DMS153 treated with DMSO at 0.1 percent for 48 hours (cell line): ENCODE measurements at regions not wholly inside any gene's neighbourhood (a gene's known extent, or its start where the extent isn't known, plus 50 kb on each side); places are given as distances from the start of the nearest gene placed in this dataset.
"Not testable (repeated sequence)": the region's sequence is repeated elsewhere in the genome, so short reads cannot be mapped to it uniquely, and the experiment has no call there.

Experiments
- DNase-seq: peaks from one replicate; lab custom pipeline; 2025; ENCODE audit not compliant: unreplicated experiment; lab: John Stamatoyannopoulos, UW

DNA sequence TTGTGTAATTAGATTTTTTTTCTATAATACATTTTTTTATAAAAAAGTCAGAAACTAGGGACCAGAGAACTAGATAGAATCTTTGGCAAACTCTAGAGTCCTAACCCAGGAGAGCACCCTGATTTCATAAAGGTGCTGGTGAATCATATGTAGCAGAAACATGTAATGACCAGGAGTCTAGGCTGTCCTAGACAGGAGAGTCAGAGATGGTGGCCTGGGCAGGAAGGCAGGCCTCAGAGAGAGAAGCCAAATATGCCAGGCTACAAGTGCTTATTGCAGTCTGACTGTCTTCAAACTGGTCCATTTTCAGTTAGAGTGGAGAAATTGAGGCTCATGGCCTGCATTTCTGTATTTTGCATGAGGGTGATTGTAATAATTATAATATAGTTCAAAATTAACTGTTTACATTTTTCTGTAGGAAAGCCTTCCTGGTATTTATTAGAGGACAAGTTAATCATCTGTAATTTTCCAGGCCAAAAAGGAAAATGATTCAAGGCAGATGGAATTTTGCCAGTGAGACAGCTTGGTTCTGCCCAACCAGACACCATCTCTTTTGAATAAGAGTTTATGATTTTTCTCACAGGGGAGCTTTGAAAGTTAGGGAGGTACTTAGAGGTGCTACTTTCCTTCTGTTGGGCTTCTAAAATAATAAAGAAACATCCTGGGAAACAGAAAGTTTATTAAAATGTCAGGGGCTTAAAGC lies 129.8 kb downstream of the S1PR1 start:
- no peak for DNase-seq

DNA sequence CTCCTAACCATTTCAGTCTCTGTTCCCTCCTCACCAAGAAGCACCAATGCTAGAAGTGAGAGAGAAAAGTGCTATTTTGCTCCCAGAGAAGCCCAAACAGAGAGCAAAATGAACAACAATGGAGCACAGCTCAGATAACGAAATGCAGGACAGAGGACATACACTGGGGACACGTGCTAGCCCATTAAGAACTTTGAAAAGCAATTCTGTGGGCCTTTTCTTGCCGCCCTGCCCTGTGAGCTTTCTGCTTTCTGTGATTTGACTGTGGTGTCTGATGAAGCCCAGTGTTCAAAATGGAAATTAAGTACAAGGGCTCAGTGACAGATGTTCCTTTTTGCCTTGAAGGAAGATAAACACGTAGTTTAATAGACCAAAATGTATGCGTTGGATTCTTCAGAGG lies 130.8 kb downstream of the S1PR1 start:
- no peak for DNase-seq

DNA sequence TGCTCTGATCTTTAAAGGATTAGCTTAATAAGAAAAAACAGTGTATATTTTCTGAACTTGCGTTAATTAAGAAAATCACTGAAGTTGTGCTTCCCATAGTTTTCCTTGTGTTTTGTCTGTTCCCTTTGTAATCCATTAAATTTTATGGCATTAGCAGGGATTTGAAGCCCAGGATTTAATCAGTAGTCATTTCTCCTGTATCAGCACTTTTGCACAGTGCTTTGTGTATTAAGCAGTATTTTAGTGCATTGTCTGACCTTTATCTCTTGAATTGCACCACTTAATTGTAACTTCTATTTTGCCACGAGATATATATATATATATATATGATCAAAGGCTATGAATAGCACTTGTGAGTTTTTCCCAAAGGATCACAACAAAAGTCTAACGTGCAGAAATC lies 133.7 kb downstream of the S1PR1 start:
- no peak for DNase-seq

DNA sequence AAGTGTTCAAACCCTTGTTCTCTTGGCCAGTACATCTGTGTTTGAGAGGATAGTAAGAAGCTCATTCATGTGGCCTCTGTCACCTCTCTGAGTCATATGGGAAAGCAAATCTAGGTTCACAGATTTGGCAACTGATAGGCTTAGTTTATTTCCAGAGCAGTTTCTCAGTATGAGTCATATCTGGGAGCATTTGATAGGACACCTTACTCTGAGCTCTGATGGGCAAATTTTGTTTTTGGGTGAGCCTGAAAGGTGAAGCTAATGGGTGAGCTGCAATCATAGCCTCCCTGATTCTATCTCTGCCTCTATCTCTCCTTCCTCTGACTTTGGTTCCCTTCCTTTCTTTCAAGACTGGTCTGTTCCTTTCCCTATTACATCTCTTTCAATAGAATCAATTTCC lies 134.4 kb downstream of the S1PR1 start:
- no peak for DNase-seq

DNA sequence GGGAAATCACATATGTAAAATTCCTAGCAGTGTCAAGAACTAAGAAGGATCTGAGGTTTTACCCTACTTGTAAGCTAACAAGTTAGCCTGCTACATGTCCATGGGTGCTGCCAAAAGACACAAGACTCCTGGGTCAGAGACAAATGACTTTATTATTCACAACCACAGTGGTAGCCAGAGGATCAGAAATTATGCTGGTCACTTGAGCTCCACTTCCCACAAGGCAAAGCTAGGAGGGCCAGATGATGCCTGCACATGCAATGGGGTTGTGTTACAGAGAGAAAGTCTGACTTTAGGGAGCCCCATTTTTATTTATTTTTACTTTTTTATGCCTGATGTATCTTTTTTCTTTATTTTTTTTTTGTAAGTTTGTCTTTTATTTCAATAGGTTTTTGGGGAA lies 136.8 kb downstream of the S1PR1 start:
- DNase-seq, result no peak

DNA sequence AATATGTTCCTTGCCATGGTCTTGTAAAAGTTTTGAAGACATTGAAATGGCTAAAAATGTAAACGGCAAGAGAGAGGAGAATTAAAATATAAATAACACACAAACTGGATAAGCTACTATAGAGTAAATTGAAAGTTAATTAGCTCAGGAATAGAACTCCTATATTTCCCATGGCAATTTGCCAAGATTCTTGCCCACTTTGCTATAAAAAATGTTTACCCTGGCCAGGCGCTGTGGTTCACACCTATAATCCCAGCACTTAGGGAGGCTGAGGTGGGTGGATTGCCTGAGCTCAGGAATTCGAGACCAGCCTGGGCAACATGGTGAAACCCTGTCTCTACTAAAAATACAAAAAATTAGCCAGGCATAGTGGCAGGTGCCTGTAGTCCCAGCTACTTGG lies 138.6 kb downstream of the S1PR1 start:
- not testable (repeated sequence) for DNase-seq

DNA sequence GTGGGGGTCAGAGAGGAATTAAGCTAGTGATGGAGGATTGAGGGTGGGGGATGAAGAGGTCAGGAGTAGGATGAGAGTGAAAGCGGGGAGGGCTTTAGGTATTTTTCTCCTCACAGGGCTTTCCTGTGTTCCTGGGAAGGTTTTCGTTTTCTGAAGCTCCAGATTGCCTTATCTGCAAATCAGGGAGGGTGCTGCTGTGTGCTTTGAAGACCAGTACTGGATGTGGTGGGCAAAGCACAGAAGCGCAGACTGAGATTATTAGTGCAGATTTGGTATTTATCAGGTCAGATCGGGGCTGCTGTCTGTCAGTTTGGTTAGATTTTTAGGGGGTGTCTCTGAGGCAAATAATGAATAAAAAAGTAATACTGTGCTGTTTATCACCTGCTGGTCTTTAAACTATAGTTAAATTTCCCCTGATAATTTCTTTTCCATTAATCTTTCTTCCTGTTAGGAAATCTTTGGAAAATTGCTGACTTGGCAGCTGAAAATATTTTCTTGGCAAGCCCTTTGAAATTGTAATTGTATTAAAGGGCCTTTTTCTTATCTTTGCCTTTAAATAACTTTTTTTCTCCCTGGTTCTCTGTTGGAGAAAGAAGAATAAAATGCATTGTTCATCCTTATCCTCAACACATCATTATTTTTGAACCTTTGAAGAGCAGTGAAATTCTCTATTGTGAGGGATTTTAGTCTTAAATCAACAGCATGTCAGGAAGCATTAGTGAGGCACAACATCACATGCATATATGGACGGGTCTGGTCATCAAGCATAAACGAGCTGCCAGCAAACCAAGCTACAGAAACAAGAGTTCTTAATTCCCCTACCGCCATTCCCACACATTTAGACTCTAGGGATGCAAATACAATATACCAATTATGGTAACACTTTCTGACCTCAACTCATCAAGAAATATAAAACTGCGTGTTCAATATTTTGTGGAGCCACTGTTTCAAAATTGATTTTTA lies 139.6 kb downstream of the S1PR1 start:
- DNase-seq, result no peak

DNA sequence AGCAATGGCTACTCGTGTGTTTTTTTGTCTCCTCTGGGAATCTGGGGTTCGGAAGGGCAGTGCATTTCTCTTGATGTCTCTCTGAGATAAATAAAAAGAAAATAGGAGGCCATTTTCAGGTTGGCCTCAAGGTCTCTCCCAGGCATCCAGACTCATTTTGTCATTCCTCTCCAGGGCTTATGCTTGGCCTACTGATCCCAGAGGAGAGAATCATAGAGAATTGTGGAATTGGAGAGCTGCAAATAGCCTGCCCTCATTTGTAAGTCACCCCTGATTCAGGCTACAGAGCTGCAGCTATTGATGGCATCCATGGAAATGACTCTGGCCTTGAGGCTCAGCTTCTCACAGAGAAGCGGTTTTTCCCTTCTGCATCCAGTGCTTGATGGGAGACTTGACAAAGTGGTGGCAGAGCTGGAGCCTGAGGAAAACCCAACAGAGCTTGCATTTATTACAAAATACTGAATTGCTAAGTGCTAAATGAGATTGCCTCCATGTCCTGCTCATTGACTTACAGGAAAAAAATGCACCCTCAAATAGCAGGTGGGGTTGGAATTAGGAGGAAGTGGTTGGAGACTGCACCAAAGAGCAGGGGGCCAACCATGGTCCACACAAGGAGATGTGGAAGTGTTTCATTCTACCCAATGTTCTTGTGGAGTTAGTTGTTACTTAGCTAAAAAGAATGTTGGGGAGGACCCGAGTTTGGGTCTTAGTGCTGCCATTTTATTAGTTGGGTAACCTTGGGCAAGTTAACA lies 140.4 kb downstream of the S1PR1 start:
- no peak for DNase-seq

DNA sequence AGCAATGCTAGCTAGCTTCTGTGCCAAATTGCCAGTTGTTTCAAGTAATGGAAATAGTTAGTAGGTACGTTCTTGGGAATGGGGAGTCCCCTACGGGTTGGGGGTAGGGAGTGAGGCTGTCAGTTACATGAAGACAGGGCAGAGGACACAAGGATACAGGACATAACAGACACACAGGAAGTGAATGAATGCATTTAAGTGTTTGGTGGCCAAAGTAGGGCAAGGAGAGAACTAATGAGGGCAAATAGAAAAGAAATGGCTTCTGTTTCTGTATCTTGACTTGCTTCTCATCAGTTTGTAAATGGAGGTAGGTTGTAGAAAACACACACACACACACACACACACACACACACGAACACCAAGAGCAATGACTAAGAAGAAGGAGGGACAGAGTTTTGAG lies 142.2 kb downstream of the S1PR1 start:
- DNase-seq, result no peak

DNA sequence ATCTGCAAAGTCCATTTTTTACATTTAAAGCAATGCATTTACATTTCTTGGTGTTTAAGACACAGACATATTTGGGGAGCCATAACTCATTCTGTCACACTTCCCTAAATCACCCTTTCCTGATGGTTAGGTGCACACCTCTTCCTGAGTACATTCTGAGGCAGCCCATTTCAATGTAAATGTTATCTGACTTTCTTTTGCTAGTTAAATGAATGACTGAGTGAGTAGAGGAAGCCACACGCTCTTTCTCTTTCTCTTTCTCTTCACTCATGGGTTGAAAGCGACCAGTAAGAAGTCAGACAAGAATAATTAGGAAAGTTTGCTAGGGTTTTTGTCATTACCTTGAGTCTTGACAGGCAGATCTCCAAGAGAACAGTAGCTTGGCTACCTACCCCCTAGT lies 143.1 kb downstream of the S1PR1 start:
- no peak for DNase-seq

DNA sequence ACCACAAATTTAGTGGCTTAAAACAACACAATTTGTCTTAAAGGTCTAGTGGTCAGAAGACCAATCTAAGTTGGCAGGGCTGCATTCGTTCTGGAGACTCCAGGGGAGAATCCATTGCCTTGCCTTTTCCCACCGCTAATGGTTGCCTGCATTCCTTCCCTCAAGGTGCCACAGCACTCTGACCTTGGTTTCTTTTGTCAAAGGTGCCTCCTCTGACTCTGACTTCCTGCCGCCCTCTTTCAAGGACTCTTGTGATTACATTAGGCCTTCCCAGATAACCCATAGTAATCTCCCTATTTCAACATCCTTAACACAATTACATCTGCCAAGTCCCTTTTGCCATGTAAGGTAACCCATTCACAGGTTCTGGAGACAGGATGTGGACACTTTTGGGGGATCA lies 145.3 kb downstream of the S1PR1 start:
- DNase-seq, result no peak

DNA sequence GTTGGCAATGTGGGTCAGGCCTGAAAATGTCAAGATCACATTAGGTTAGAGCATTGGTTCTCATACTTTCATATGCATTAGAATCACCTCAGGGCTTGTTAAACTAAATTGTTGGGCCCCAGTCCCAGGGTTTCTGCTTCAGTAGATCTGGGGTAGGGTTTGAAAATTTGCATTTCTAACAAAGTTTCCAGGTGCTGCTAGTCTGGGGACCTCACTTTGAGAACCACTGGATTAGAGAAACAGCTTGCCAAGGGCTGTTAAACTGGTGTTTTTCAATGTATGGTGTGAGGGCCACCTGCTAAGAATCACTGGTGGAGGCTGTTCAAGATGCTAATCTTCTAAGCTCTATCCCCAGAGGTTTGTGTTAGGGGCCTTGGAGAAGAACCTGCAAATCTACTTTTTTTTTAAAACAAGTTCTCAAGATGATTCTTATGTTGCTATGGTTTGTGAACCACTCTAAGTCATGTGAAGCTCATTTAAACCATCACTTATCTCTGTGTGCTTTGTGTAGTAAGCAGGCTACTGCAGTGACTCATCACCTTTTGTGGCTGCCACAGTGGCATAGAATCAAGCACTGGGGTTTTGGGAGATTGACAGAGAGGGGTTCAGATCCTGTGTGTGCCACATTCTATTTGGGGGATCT lies 152.2 kb downstream of the S1PR1 start:
- no peak for DNase-seq

DNA sequence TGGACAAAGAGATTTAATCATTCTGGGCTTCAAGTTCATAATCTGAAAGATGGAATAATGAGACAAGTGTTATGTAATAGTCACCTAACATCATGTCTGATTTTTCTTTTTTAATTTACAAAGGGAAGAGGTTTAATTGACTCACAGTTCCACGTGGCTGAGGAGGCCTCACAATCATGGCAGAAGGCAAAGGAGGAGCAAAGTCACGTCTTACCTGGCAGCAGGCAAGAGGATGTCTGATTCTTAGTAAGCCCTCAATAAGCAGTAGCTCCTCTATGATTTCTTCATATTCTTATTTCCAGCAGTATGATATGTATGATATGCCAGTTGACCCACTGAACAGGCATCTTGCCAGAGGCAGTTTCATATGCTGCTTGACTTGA lies 152.7 kb downstream of the S1PR1 start:
- no peak for DNase-seq

DNA sequence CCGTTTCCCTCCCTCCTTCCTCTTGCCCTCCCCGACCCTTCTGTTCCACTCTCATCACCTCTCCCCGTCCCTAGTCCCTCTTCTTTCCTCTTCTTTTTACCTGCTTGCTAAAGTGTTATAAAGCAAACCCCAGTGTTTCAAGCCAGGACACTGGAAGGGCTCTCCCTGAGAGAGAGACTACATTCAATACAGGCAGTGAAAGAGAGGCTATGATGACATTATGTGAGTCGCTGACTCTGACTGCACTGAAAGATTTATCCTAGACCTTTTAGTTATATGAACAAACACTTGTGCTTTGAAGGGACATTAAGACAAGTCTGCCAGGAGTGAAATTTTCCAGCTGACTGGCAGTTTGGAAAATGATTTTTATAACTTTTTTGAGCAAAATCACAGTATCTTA lies 155.7 kb downstream of the S1PR1 start:
- DNase-seq, result no peak

DNA sequence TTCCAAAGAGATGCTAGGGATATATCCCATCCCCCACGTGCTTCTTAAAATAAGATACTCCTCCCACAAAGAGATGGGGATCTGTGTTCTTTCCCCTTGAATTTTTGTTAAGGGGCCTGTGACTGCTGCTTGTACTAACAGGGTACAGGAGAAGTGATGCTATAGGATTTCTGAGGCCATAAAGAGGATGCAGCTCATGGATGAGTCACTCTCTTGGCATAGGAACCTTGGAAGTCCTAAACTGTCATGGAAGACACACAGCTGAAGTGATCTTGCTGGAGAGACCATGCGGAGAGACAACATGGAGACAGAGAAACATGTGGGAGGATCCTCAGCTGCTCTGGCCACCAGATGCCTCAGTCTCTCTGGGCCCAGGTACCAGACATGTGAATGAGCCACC lies 157.2 kb downstream of the S1PR1 start:
- DNase-seq, result no peak

DNA sequence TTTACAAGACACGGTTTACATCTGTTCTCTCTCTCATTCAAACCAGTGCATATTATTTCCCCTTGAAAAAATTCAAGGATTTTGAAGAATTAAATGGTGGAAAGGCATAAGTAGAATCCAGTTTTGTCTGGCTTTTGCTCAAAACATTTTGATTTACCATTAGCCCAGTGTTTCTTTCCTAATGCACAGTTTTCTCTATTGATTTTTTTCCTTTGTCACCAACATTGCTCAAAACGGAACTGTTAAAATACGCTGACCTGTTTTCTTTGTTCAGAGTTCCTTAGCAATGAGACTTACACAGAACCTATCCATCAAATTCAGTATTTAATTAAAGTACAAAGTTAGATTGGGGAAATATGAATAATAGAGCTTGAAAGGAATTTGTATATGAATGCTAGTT lies 162.4 kb downstream of the S1PR1 start:
- DNase-seq, result no peak

DNA sequence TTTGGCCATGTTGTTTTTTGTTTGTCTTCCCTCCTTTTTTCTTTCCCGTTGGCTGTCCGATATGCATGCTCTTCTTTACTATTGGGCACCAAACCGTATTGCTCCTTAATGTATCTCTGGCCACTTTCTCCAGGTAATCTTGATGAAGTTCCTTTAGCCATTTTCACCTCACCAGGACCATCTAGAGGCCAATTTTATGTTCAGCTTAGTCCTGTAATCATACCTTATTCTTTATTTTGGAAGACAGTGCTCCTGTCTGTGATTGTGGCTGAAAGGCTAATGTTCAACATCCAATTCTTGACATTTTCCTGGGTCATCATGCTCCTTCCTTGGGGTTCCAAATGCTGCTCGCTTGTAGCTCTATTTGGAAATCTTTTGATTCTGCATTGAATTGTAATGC lies 169.5 kb downstream of the S1PR1 start:
- DNase-seq, result no peak

DNA sequence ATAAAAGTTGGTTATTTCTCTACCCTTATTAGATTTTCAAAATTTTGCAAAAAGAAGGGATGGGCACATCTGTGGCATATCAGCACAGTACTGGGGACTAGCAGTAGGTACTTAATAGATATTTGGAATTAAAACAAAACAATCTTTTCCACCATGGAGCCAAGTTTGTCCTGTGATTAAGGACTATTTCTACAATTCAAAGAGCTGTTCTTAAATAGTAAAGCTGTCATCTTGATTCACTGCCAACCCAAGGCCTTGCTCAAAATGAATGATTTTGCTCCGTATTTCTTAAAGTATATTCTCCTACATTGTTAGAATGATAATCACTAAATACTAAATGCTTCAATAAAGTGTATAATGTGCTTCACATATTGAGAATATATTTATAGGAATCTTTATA lies 169.9 kb downstream of the S1PR1 start:
- DNase-seq, result no peak

DNA sequence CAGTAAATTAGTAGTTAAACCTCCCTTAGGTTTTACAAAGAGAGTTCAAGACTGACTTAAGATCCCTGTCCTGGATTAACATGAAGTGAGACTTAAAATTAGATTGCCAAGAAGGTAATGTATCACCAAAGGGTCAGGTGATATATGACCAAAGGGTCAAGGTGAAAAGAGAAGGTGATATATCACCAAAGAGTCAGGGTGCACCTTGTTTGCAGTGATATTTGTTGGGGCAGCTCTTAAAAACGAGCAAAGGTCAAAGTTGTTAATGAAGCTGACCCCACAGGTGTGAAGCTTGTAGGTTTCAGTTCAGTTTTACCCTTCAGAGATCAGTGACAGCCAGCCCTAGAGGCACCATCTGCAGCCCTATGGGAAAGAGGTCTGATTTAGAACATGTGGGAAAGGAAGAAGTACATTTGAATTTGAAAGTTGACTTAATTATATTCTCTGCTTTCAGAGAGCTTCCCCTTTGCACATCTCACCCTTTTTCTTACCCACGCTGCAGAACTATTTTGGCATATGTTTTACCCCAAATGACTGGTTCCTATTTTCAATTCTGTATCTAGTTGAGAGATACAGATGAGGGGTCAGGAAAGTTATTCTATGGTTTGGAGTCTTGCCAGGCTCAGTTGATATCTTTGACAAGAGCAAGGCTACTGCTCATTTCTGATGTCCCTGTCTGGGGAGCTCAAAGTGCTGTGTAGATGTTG lies 170.8 kb downstream of the S1PR1 start:
- no peak for DNase-seq

DNA sequence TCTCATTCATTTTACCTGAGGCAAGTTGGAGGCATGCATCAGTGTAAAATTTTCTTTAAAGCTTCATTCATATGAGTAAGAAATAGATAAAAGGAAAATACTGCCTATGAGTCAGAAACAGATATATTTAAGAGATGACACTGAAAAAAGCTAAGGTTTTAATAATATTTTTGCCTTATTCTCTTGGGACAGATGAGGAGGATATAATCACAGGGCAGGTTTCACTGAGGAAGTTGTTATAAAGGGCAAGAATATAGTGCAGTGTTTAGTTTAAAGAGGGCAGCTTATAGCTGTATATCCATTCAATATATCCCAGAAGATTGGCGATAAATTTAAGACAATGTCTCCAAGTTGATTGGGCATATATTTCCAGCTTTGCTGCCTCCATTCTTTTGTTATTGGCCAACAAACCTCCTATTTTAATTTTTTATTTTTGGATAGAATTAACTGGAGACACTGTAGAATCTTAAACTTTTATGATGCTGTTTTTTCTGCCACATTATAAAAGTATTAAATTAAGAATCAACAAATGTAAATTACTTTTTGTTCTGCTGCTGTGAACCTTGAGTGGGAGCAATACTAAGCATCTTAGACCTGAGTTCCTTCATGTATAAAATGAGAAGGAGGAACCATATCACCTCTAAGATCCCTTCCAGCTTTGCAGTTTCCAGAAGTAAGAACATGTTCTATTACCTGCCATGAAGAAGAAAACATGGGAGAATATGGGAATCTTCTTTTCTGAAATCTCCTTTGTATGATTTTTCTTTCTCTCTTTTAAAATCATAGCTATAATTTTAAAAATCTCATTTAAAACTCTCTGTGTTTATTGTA lies 171.6 kb downstream of the S1PR1 start:
- DNase-seq, result no peak
